HG02884 (cell line): ENCODE measurements at regions not wholly inside any gene's neighbourhood (a gene's known extent, or its start where the extent isn't known, plus 50 kb on each side); places are given as distances from the start of the nearest gene placed in this dataset.

Source experiments
- ATAC-seq: cut with Tn5 transposase; IDR thresholded peaks from one replicate; pipeline ENCODE4 v1.9.1; 2021; ENCODE audit warnings: mild to moderate bottlenecking, moderate library complexity; ENCODE audit not compliant: unreplicated experiment

GRCh38 chr1:5717031-5717682, 275.1 kb downstream of the NPHP4 start:
- no peak for ATAC-seq

- no peak for ATAC-seq
Observed at GRCh38 chr1:5716126-5716525, 276.1 kb downstream of the NPHP4 start.

- ATAC-seq: no peak
Observed at GRCh38 chr1:5713101-5714010, 278.9 kb downstream of the NPHP4 start.

GRCh38 chr1:5711956-5712645, 280.1 kb downstream of the NPHP4 start:
- ATAC-seq: no peak

- ATAC-seq: no peak
Observed at GRCh38 chr1:5711079-5711478, 281.1 kb downstream of the NPHP4 start.

- ATAC-seq: no peak
Observed at GRCh38 chr1:5709976-5710375, 282.2 kb downstream of the NPHP4 start.

- no peak for ATAC-seq
Observed at GRCh38 chr1:5709461-5709975, 282.7 kb downstream of the NPHP4 start.

- ATAC-seq: no peak
Observed at GRCh38 chr1:5708346-5709245, 283.6 kb downstream of the NPHP4 start.

- no peak for ATAC-seq
Observed at GRCh38 chr1:5707566-5708345, 284.5 kb downstream of the NPHP4 start.

GRCh38 chr1:5706239-5706638, 286.0 kb downstream of the NPHP4 start:
- no peak for ATAC-seq

GRCh38 chr1:5705751-5706150, 286.5 kb downstream of the NPHP4 start:
- ATAC-seq: no peak

GRCh38 chr1:5704561-5705514, 287.4 kb downstream of the NPHP4 start:
- ATAC-seq: no peak

- ATAC-seq: no peak
Observed at GRCh38 chr1:5701642-5702041, 290.6 kb downstream of the NPHP4 start.

GRCh38 chr1:5693568-5693967, 298.7 kb downstream of the NPHP4 start:
- no peak for ATAC-seq

- no peak for ATAC-seq
Observed at GRCh38 chr1:5692664-5693063, 299.6 kb downstream of the NPHP4 start.

GRCh38 chr1:5691795-5692509, 300.3 kb downstream of the NPHP4 start:
- no peak for ATAC-seq

GRCh38 chr1:5690898-5691297, 301.3 kb downstream of the NPHP4 start:
- no peak for ATAC-seq

- no peak for ATAC-seq
Observed at GRCh38 chr1:5690291-5690690, 301.9 kb downstream of the NPHP4 start.
